ENCODE measurements at regions not wholly inside any gene's neighbourhood (a gene's known extent, or its start where the extent isn't known, plus 50 kb on each side); places are given as distances from the start of the nearest gene placed in this dataset.

- no peak for ATAC-seq (ENCODE audit: insufficient number of reproducible peaks, low FRiP score, low read depth)
- no peak for TF ChIP-seq CTCF (IDR thresholded peaks at IDR 0.05)
- H3K9me3 ChIP-seq: peaks cover 13% of the 10 kb centered on the region
- no peak overlapping the region for H3K27ac ChIP-seq
- no peaks in the 10 kb centered on the region for H3K27me3 ChIP-seq (replicated peaks; ENCODE audit: insufficient read depth)
- no peak for DNase-seq (ENCODE audit: low spot score)
- no peak overlapping the region for H3K4me3 ChIP-seq
- H3K36me3 ChIP-seq: no peaks in the 10 kb centered on the region
- no peaks in the 10 kb centered on the region for H3K4me1 ChIP-seq (ENCODE audit: control insufficient read depth in 1 of 2, low read depth in 2 of 2)
These were observed 102.8 kb downstream of the C9orf50 start for GRCh38 chr9:129518074-129518473.

- Histone ChIP-seq H3K4me3 (no peak overlapping the region), H3K9me3 (peaks cover 16% of the 10 kb centered on the region), H3K4me1 (ENCODE audit: control insufficient read depth in 1 of 2, low read depth in 2 of 2) (no peaks in the 10 kb centered on the region), H3K27me3 (replicated peaks; ENCODE audit: insufficient read depth) (no peaks in the 10 kb centered on the region), H3K36me3 (no peaks in the 10 kb centered on the region), H3K27ac (no peak overlapping the region)
- no peak for TF ChIP-seq CTCF (IDR thresholded peaks at IDR 0.05)
- ATAC-seq (ENCODE audit: insufficient number of reproducible peaks, low FRiP score, low read depth) (no peak), DNase-seq (ENCODE audit: low spot score) (no peak)
These were observed 103.9 kb downstream of the C9orf50 start for GRCh38 chr9:129517006-129517405.

DNA sequence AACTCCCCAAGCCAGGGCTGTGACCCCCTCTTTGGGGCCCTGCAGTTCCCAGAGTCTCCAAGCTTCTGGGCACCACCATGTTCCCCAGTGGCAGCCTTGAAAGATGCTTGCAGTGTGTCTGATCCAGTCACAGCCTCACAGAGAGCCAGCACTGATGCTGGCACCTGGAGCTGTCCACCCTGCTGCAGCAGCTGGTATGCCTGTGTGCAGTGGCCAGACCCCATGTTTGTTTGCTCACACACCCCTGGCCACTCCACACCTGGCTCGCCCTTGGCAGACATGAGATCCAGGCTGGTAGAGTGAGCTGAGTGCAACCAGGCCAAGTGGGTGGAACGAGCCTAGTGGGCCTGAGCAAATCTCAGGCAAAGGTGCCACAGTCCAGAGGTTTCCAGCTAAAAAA lies 106.0 kb downstream of the C9orf50 start:
- DNase-seq (ENCODE audit: low spot score) (no peak), ATAC-seq (ENCODE audit: insufficient number of reproducible peaks, low FRiP score, low read depth) (no peak)
- no peak for TF ChIP-seq CTCF (IDR thresholded peaks at IDR 0.05)

DNA sequence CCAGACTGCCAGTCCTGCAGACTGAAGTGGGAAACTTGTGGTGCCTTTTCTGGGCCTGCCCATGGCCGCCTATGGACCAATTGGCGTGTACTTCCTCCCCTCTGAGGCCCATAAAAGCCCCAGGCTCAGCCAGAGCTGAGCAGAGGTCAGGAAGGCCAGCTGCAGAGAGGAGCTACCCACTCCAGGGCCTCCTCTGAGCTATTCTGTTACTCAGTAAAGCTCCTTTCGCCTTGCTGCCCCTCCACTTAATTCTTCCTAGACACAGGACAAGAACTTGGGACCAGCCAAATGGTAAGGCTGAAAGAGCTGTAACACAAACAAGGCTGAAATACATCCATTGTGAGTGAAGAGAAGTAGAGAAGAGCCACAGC lies 106.4 kb downstream of the C9orf50 start:
- no peak overlapping the region for H3K4me3 ChIP-seq
- DNase-seq (ENCODE audit: low spot score): no peak
- H3K27ac ChIP-seq: no peak overlapping the region
- H3K36me3 ChIP-seq: no peaks in the 10 kb centered on the region
- no peak for TF ChIP-seq CTCF (IDR thresholded peaks at IDR 0.05)
- H3K27me3 ChIP-seq (replicated peaks; ENCODE audit: insufficient read depth): no peaks in the 10 kb centered on the region
- no peaks in the 10 kb centered on the region for H3K4me1 ChIP-seq (ENCODE audit: control insufficient read depth in 1 of 2, low read depth in 2 of 2)
- H3K9me3 ChIP-seq: peaks cover 35% of the 10 kb centered on the region
- no peak for ATAC-seq (ENCODE audit: insufficient number of reproducible peaks, low FRiP score, low read depth)

More for the DNA sequence above, 106.0 kb downstream of the C9orf50 start:
- Histone ChIP-seq H3K27me3 (replicated peaks; ENCODE audit: insufficient read depth) (no peaks in the 10 kb centered on the region), H3K4me3 (no peak overlapping the region), H3K36me3 (no peaks in the 10 kb centered on the region), H3K27ac (no peak overlapping the region), H3K4me1 (ENCODE audit: control insufficient read depth in 1 of 2, low read depth in 2 of 2) (no peaks in the 10 kb centered on the region), H3K9me3 (peaks cover 32% of the 10 kb centered on the region)

DNA sequence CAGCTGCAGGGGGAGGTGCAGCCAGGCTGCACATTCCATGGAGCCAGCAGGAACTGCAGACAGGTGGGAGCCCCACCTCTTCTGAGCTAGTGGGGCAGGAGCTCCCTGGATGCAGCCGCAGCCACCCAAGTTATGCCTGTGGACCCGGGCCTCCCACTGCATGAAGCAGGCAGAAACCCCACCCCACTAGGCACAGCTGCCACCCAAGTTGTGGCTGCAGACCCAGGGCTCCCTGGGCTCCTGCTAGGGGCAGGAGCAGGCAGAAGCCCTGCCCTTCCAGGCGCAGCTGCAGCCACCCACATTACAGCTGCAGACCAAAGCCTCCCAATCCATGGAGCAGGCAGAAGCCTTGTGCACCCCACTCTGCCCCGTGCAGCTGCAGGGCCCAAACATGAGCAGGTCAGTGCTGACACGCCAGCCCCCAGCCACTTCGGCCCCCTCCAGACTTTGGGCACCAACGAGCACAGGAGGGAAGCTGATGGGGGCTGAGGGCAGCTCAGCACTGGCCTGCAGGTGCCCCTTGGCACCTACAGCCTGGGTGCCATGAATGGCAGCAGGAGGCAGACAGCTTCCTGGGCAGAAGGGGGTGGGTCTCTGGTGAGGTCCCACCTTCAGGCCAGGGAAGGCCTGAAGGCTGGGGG lies 106.9 kb downstream of the C9orf50 start:
- ATAC-seq (ENCODE audit: insufficient number of reproducible peaks, low FRiP score, low read depth) (no peak), DNase-seq (ENCODE audit: low spot score) (no peak)
- Histone ChIP-seq H3K36me3 (no peaks in the 10 kb centered on the region), H3K4me3 (no peak overlapping the region), H3K27me3 (replicated peaks; ENCODE audit: insufficient read depth) (no peaks in the 10 kb centered on the region), H3K9me3 (peaks cover 35% of the 10 kb centered on the region), H3K27ac (no peak overlapping the region), H3K4me1 (ENCODE audit: control insufficient read depth in 1 of 2, low read depth in 2 of 2) (peaks cover 0 to 3% of the 10 kb centered on the region in 2 donors)
- TF ChIP-seq CTCF (IDR thresholded peaks at IDR 0.05): no peak
